ENCODE measurements at regions not wholly inside any gene's neighbourhood (a gene's known extent, or its start where the extent isn't known, plus 50 kb on each side); places are given as distances from the start of the nearest gene placed in this dataset.

DNA sequence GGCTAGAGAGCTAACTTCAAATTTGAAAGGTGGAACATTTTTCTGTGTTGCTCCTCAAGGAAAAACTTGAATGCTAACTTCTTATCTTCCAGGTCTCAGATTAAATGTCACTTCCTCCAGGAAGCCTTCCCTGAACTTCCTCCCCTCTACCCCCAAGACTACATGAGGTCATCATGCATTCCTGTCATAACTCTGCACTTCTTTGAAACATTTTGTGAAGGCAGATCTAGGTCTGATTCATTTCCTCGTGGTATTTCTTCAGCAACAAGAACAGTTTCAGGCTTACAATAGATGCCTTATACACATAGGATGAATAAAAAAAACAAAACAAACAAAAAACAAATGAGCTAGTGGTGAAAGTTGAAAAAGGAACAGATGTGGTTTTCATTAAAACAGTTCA, 97.1 kb upstream of the SRRM4 start:
- TF ChIP-seq CTCF (IDR thresholded peaks at IDR 0.05; ENCODE audit: low read length) (no peak), EZH2 (optimal IDR thresholded peaks at IDR 0.05; ENCODE audit: low read depth, low read length) (no peak)
